ENCODE measurements at regions not wholly inside any gene's neighbourhood (a gene's known extent, or its start where the extent isn't known, plus 50 kb on each side); places are given as distances from the start of the nearest gene placed in this dataset.

- no peak for FAIRE-seq
- Histone ChIP-seq H3K56ac (replicated peaks; ENCODE audit: insufficient read length, low read depth, low read length) (no peak overlapping the region), H3K4me1 (replicated peaks in 1 of 4; ENCODE audit: control insufficient read depth in 3 of 4, insufficient read depth in 4 of 4, low read length in 3 of 4) (no peaks in the 10 kb centered on the region), H3K23me2 (ENCODE audit: low read depth, low read length) (no peaks in the 10 kb centered on the region), H3K79me1 (ENCODE audit: low read depth, low read length) (no peaks in the 10 kb centered on the region), H3K9ac (replicated peaks in 1 of 4; ENCODE audit: extremely low read depth in 1 of 4, low read depth in 3 of 4, low read length in 3 of 4) (no peak overlapping the region), H3K79me2 (ENCODE audit: control insufficient read depth in 1 of 2, insufficient read depth in 2 of 2, low read length in 2 of 2) (no peaks in the 10 kb centered on the region), H3K23ac (ENCODE audit: insufficient read length) (no peak overlapping the region), H3K4me2 (ENCODE audit: insufficient read depth in 1 of 2, low read depth in 2 of 2, low read length in 2 of 2) (no peak overlapping the region), H2BK20ac (ENCODE audit: low read length) (no peak overlapping the region), H4K5ac (ENCODE audit: insufficient read length, low read depth, low read length) (no peak overlapping the region), H2BK5ac (ENCODE audit: low read depth, low read length) (no peak overlapping the region), H2BK120ac (replicated peaks; ENCODE audit: low read depth, low read length) (no peak overlapping the region), H2BK15ac (ENCODE audit: low read length) (no peak overlapping the region), H3K4ac (replicated peaks; ENCODE audit: insufficient read length, low read depth, low read length) (no peak overlapping the region), H3K27ac (ENCODE audit: low read depth, low read length) (no peak overlapping the region), H3K9me3 (ENCODE audit: insufficient read depth in 2 of 2, low read depth in 1 of 2, low read length in 1 of 2) (no peaks in the 10 kb centered on the region), H3K36me3 (ENCODE audit: control insufficient read depth in 2 of 4, insufficient read depth in 4 of 4, low read length in 3 of 4) (no peaks in the 10 kb centered on the region), H2AK5ac (ENCODE audit: low read depth, low read length) (no peak overlapping the region), H3K4me3 (ENCODE audit: extremely low read depth in 1 of 4, insufficient read depth in 2 of 4, low read depth in 3 of 4, low read length in 4 of 4) (no peak overlapping the region), H3K14ac (ENCODE audit: insufficient read length) (no peak overlapping the region), H2BK12ac (ENCODE audit: low read depth, low read length) (no peak overlapping the region), H3K18ac (ENCODE audit: extremely low read depth, low read length) (no peak overlapping the region), H3K27me3 (replicated peaks in 1 of 4; ENCODE audit: control insufficient read depth in 3 of 4, extremely low read depth in 1 of 4, insufficient read depth in 3 of 4, low read length in 3 of 4) (no peaks in the 10 kb centered on the region), H4K91ac (replicated peaks; ENCODE audit: insufficient read length, low read length) (no peak overlapping the region), H4K20me1 (replicated peaks in 1 of 2; ENCODE audit: control insufficient read depth in 1 of 2, insufficient read depth in 2 of 2, low read length in 2 of 2) (no peaks in the 10 kb centered on the region), H4K8ac (ENCODE audit: extremely low read depth, insufficient read depth, low read length) (no peak overlapping the region), H2AFZ (ENCODE audit: low read length) (peak overlapping the region; percentile 65; the same call in 1 of the 2 replicates)
- POLR2A ChIA-PET (ENCODE audit: partially characterized antibody): no interaction called here
- CTCF ChIA-PET (ENCODE audit: partially characterized antibody): no interaction called here
- no peak for DNase-seq (ENCODE audit: low read depth in 1 of 2, low spot score in 2 of 2)
- WGBS, 2 experiments (ENCODE audit: extremely low coverage in 1 of 2, insufficient coverage in 1 of 2, insufficient read length in 1 of 2, insufficient replicate concordance in 2 of 2, low coverage in 1 of 2, low lambda C conversion rate in 2 of 2, missing lambda C conversion rate in 1 of 2): 91% methylated on average over 5 of the region's 5 CpGs; no CpG with 5 or more reads in 1 of the 2 experiments
- no peak for TF ChIP-seq POLR2AphosphoS5 (IDR thresholded peaks at IDR 0.05; ENCODE audit: low read depth, low read length)
- TF ChIP-seq CREB1 (IDR thresholded peaks at IDR 0.05): no peak
- TF ChIP-seq SRF (IDR thresholded peaks at IDR 0.05; ENCODE audit: low read depth, low read length): no peak
- TF ChIP-seq ATF2 (IDR thresholded peaks at IDR 0.05; ENCODE audit: low read length): no peak
- no peak for TF ChIP-seq KDM1A (IDR thresholded peaks at IDR 0.05; ENCODE audit: borderline replicate concordance, low read length)
- TF ChIP-seq CEBPB (IDR thresholded peaks at IDR 0.05; ENCODE audit: low read depth, low read length): no peak
- no peak for TF ChIP-seq SUZ12 (IDR thresholded peaks at IDR 0.05; ENCODE audit: low read length)
- no peak for TF ChIP-seq BCL11A (IDR thresholded peaks at IDR 0.05; ENCODE audit: low read depth in 2 of 2, low read length in 2 of 2)
Measured at GRCh38 chr1:215005078-215005477, 77.5 kb upstream of the KCNK2 start.
